ENCODE measurements at regions not wholly inside any gene's neighbourhood (a gene's known extent, or its start where the extent isn't known, plus 50 kb on each side); places are given as distances from the start of the nearest gene placed in this dataset.

- DNase-seq = no peak
Observed at GRCh38 chr13:39283072-39283471, 244.8 kb downstream of the NHLRC3 start.

DNA sequence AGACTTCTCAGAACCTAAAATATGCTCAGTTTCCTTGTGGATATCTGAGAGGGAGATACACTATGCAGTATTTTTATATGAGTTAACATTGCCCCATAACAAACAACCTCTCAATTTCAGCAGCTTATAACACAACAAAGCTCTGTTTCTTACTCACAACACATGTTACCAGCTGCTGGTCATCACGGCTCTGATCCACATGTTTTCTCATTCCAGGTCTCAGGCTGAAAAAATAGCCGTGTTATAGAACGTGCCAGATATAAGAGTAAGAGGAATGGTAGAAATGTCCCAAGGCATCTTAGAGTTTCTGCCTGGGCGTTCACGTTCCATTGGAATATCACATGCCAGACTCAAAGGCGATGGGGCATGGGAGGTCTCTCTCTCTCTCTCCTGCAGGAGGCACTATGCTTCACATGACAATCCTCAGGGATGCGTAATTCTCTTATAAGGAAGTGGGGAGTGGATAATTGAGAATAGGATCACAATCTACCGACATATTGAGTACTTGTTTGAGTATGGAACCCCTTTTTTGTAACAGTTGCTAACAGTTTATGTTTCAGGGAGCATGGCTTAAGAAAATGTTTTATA is 246.6 kb downstream of the NHLRC3 start:
- no peak for DNase-seq
